Suprapubic skin (tissue), 4 donors: ENCODE measurements at regions not wholly inside any gene's neighbourhood (a gene's known extent, or its start where the extent isn't known, plus 50 kb on each side); places are given as distances from the start of the nearest gene placed in this dataset.

ENCODE experiments used
- DNase-seq, 2 donors: peaks; one replicate each; pipeline ENCODE4 v3.0.0-alpha.2; 2019; ENCODE audit warnings: low spot score in 2 of 2
- H3K27ac ChIP-seq: fragments of 200-600 bp; sonication (generic); one replicate; pipeline ENCODE4 v1.5.1; 2019
- H3K27me3 ChIP-seq: fragments of 200-600 bp; sonication (generic); one replicate; pipeline ENCODE4 v1.5.1; 2019
- H3K36me3 ChIP-seq: fragments of 200-600 bp; sonication (generic); one replicate; pipeline ENCODE4 v1.5.1; 2019
- H3K4me1 ChIP-seq: fragments of 200-600 bp; sonication (generic); one replicate; pipeline ENCODE4 v1.5.1; 2019
- H3K4me3 ChIP-seq: fragments of 200-600 bp; sonication (generic); one replicate; pipeline ENCODE4 v1.5.1; 2019; ENCODE audit warnings: mild to moderate bottlenecking
- H3K9me3 ChIP-seq: fragments of 200-600 bp; sonication (generic); one replicate; pipeline ENCODE4 v1.5.1; 2019
- EP300 ChIP-seq: sonication (generic); formaldehyde crosslinking; IDR thresholded peaks from one replicate; pipeline ENCODE4 v1.6.1; 2017; ENCODE audit warnings: antibody characterized with exemption
- POLR2A ChIP-seq, 2 donors: fragments of 450-650 bp; IDR thresholded peaks; one replicate each; pipeline ENCODE4 v1.6.1; 2017; ENCODE audit warnings: antibody characterized with exemption in 2 of 2, mild to moderate bottlenecking in 2 of 2, moderate library complexity in 2 of 2
- POLR2AphosphoS5 ChIP-seq, 3 donors: sonication (generic); formaldehyde crosslinking; IDR thresholded peaks; one replicate each; pipeline ENCODE4 v1.6.1; 2017; ENCODE audit warnings: antibody characterized with exemption in 3 of 3
- WGBS: methylation state at CpG from one replicate; pipeline ENCODE4 v1.1.5; 2018; 5-methylcytosine and 5-hydroxymethylcytosine counted together
- TF ChIP-seq, protein P1 (sequence below), 2 donors: fragments of 200-600 bp in 1 of 2; fragments of 450-650 bp in 1 of 2; sonication (generic) in 1 of 2; IDR thresholded peaks; one replicate each; pipeline ENCODE4 v1.5.1; 2016 to 2019; ENCODE audit warnings: antibody characterized with exemption in 2 of 2, mild to moderate bottlenecking in 1 of 2, moderate library complexity in 1 of 2

DNA sequence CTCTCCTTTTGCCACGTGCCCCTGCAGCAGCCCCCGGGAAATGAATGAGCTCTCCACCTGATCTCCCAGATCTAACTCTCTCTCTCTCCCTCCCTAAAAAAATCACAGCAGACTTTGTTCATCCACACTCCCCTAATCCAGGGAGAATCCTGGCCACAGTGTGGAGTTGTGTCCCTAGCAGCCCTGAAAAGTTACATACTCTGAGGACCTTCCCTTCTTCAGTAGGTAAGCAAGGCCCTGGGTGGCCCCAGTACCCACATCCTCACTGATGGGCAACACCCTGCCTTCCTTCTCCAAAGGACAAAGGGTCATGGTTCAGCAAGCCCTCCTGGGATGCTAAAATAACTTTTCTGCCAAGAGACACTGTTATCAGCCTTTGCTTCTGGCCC is 76.9 kb upstream of the GLI2 start:
- WGBS: 97% methylated on average over 2 of the region's 2 CpGs
- H3K9me3 ChIP-seq: no peaks in the 10 kb centered on the region
- TF ChIP-seq POLR2A (IDR thresholded peaks at IDR 0.05) (no peak), POLR2AphosphoS5 (IDR thresholded peaks at IDR 0.05) (no peak), EP300 (no peak)
- TF ChIP-seq, protein P1, sequence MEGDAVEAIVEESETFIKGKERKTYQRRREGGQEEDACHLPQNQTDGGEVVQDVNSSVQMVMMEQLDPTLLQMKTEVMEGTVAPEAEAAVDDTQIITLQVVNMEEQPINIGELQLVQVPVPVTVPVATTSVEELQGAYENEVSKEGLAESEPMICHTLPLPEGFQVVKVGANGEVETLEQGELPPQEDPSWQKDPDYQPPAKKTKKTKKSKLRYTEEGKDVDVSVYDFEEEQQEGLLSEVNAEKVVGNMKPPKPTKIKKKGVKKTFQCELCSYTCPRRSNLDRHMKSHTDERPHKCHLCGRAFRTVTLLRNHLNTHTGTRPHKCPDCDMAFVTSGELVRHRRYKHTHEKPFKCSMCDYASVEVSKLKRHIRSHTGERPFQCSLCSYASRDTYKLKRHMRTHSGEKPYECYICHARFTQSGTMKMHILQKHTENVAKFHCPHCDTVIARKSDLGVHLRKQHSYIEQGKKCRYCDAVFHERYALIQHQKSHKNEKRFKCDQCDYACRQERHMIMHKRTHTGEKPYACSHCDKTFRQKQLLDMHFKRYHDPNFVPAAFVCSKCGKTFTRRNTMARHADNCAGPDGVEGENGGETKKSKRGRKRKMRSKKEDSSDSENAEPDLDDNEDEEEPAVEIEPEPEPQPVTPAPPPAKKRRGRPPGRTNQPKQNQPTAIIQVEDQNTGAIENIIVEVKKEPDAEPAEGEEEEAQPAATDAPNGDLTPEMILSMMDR (IDR thresholded peaks at IDR 0.05): no peak
- no peak overlapping the region for H3K4me3 ChIP-seq
- DNase-seq: no peak
- H3K27ac ChIP-seq: no peak overlapping the region
- H3K4me1 ChIP-seq: peaks cover 18% of the 10 kb centered on the region
- no peaks in the 10 kb centered on the region for H3K36me3 ChIP-seq
- H3K27me3 ChIP-seq: peaks cover 10% of the 10 kb centered on the region

DNA sequence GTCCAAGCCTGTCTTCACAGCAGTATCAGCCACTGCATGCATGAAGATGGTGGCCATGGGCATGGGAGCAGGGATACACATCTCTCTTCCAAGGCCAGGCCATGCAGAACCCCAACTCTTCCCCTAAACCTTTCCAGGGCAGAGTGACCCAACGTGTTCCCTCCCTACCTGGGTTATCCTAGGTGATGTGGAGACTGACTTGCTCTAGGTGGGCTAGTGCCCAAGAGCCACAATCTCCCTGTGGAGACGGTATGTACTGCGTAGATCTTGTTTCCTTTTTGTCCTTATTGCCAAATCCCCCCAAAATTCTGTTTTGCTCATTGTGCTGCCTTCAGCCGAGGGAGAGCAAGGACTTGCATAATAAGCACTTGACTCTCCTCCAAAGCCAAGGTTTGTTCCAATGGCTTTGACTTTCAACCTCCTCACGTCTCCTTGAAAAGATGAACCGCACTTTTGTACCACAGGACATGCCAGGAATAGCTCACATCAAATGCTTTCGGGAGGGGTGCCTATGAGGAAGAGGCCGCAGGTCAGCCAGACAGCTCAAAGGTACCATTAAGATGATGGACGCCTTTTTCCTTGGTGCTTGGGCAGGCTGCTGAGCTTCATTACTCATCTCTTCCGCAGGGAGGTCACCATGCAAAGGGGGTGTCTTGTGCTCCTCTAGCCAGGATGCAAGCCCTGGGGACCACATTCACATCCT is 76.2 kb upstream of the GLI2 start:
- peaks cover 18% of the 10 kb centered on the region for H3K4me1 ChIP-seq
- H3K36me3 ChIP-seq: no peaks in the 10 kb centered on the region
- 94% methylated on average over 10 of the region's 10 CpGs for WGBS
- H3K27ac ChIP-seq: no peak overlapping the region
- peaks cover 5% of the 10 kb centered on the region for H3K27me3 ChIP-seq
- H3K4me3 ChIP-seq: no peak overlapping the region
- H3K9me3 ChIP-seq: no peaks in the 10 kb centered on the region
- DNase-seq: no peak
- no peak for TF ChIP-seq EP300
- TF ChIP-seq, protein P1 (IDR thresholded peaks at IDR 0.05): no peak
- TF ChIP-seq POLR2AphosphoS5 (IDR thresholded peaks at IDR 0.05): no peak
- TF ChIP-seq POLR2A (IDR thresholded peaks at IDR 0.05): no peak

DNA sequence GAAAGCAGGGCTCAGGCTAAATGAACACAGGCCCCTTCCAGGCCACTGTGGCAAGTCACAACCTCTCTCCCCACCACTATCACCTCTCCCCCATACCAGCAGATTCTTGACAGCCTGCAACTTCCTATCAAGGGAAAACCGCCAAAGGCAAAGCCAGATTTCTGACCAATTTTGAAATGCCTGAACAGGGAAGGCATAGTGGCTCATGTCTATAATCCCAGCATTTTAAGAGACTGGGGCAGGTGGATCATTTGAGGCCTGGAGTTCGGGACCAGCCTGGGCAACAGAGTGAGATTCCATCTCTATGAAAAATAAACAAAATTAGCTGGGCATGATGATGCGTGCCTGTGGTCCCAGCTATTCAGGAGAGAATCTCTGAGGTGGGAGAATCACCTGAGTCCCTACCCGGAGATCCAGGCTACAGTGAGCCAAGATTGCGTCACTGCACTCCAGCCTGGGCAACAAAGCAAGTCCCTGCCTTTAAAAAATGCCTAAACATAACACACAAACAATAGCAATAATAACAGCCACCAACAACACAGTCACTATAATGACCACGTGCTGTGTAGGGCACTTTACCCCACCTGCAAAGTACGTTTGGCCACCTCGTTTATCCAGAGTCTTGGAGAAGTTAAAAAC is 75.5 kb upstream of the GLI2 start:
- TF ChIP-seq POLR2A (IDR thresholded peaks at IDR 0.05): no peak
- TF ChIP-seq, protein P1 (IDR thresholded peaks at IDR 0.05): no peak
- TF ChIP-seq EP300: no peak
- no peak for TF ChIP-seq POLR2AphosphoS5 (IDR thresholded peaks at IDR 0.05)
- no peaks in the 10 kb centered on the region for H3K27me3 ChIP-seq
- H3K4me1 ChIP-seq: peaks cover 18% of the 10 kb centered on the region
- WGBS: 82% methylated on average over 8 of the region's 8 CpGs
- H3K4me3 ChIP-seq: no peak overlapping the region
- peaks cover 5% of the 10 kb centered on the region for H3K9me3 ChIP-seq
- H3K27ac ChIP-seq: no peak overlapping the region
- DNase-seq: no peak
- no peaks in the 10 kb centered on the region for H3K36me3 ChIP-seq

DNA sequence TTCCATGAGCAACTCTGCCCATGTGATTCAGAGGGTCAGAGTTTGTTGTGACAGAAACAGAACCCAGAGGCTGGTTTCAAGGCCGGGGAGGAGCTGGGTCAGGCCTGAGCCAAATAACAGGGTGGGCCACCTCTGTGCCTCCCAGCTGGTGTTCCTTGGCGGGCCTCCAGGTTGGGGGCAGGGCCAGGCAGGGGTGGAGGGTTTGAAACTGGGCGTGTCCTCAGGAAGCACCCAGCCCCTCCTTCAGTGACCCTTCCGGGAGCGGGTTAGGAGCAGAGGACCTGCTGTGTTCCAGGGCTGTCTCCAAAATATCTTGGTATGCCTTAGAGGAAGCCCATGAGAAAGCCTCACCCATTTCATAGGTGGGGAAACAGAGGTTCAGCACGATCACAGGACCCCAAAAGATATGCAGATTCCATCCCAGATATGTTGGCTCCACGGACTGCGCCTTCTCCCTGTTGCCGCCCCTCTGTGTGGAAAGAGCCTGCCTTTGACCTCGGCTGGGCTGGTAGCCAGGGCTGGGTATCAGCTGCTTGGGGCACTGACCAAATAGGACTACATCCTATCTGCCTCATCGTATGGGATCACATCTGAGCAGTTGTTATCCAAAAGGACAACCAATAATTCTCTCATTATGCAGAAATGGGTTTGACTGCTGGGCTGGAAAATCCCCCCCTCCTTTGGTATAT is 74.8 kb upstream of the GLI2 start:
- peaks cover 18% of the 10 kb centered on the region for H3K4me1 ChIP-seq
- H3K9me3 ChIP-seq: peaks cover 7% of the 10 kb centered on the region
- H3K27me3 ChIP-seq: no peaks in the 10 kb centered on the region
- TF ChIP-seq, protein P1 (IDR thresholded peaks at IDR 0.05): no peak
- no peak for TF ChIP-seq EP300
- TF ChIP-seq POLR2A (IDR thresholded peaks at IDR 0.05): no peak
- TF ChIP-seq POLR2AphosphoS5 (IDR thresholded peaks at IDR 0.05): no peak
- DNase-seq: no peak
- no peak overlapping the region for H3K4me3 ChIP-seq
- no peak overlapping the region for H3K27ac ChIP-seq
- no peaks in the 10 kb centered on the region for H3K36me3 ChIP-seq
- 45% methylated on average over 10 of the region's 11 CpGs for WGBS

DNA sequence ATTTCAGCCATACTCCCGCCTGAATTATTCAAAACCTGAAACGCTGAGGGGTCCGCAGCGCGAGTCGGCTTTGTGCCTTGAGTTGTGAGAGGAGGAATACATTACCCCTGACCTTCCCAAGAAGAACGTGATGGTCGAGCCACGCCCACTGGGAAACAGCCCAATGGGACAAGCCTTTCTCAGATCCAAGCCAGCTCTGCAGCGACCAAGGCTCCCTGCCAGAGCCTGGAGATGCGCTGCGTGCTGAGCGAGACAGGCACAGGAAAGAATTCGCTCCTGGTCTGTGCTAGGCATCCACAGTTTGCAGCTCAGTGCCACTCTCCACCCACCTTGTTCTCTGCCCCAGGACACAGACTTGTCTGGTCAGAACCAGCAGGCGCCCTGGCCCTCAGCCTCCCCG is 74.1 kb upstream of the GLI2 start:
- peaks cover 14% of the 10 kb centered on the region for H3K4me1 ChIP-seq
- H3K36me3 ChIP-seq: no peaks in the 10 kb centered on the region
- no peak for DNase-seq
- H3K9me3 ChIP-seq: peaks cover 12% of the 10 kb centered on the region
- no peak overlapping the region for H3K4me3 ChIP-seq
- WGBS: 15% methylated on average over 16 of the region's 16 CpGs
- no peak overlapping the region for H3K27ac ChIP-seq
- TF ChIP-seq POLR2AphosphoS5 (IDR thresholded peaks at IDR 0.05): no peak
- H3K27me3 ChIP-seq: no peaks in the 10 kb centered on the region
